RKO (cell line): ENCODE measurements at regions not wholly inside any gene's neighbourhood (a gene's known extent, or its start where the extent isn't known, plus 50 kb on each side); places are given as distances from the start of the nearest gene placed in this dataset.
"Not testable (repeated sequence)": the region's sequence is repeated elsewhere in the genome, so short reads cannot be mapped to it uniquely, and the experiment has no call there.

Source experiments
- DNase-seq: peaks from one replicate; pipeline ENCODE4 v3.0.0-alpha.2; 2016; ENCODE audit warnings: low spot score

DNA sequence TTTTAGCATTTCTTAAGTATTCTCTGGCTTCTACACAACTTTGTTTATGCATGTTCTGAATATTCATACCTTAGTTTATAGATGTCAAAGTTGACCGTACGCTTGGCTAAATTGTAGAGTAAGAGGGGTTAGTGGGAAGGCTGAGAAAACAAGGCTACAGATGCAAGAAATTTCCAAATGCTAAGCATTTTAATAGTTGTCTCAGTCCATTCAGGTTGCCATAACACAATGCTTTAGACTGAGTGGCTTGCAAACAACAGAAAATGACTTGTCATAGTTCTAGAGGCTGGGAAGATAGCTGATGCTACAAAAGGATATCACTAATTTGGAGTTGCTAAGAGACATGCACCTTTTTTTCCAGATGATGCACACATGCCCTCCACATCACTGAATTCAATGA is 53.0 kb upstream of the C1QTNF3 start:
- DNase-seq = not testable (repeated sequence)

DNA sequence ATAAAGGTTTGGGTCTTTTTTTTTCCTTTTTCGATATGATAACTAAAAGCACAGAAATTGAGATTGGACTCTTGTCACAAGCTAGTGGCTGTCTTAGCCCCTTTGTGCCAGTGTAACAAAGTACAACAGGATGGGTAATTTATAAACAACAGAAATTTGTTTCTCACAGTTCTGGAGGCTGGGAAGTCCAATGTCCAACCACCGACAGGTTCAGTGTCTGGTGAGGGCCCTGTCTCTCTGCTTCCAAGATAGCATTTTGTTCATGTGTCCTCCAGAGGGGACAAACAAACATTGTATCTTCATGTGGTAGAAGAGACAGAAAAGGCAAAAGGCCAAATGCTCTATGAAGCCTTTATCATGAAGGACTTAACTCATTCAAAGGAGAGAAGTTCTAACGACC is 56.9 kb upstream of the C1QTNF3 start:
- not testable (repeated sequence) for DNase-seq

GRCh38 chr5:34101567-34101966 is 58.6 kb upstream of the C1QTNF3 start:
- DNase-seq = not testable (repeated sequence)

GRCh38 chr5:34108897-34109296 is 65.9 kb upstream of the C1QTNF3 start:
- DNase-seq = not testable (repeated sequence)

DNA sequence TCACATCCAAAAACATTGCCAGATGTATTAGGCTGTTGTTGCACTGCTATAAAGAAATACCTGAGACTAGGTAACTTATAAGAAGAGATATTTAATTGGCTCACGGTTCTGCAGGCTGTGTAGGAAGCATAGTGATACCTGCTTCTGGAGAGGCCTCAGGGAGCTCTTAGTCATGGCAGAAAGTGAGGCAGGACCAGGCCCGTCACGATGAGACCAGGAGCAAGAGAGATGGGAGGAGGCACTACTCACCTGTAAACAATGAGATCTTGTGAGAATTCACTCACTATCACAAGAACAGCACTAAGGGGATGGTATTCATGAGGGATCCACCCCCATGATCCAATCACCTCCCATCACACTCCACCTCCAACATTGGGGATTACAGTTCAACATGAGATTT is 81.3 kb upstream of the C1QTNF3 start:
- not testable (repeated sequence) for DNase-seq

GRCh38 chr5:34125354-34125753 is 82.3 kb upstream of the C1QTNF3 start:
- not testable (repeated sequence) for DNase-seq

DNA sequence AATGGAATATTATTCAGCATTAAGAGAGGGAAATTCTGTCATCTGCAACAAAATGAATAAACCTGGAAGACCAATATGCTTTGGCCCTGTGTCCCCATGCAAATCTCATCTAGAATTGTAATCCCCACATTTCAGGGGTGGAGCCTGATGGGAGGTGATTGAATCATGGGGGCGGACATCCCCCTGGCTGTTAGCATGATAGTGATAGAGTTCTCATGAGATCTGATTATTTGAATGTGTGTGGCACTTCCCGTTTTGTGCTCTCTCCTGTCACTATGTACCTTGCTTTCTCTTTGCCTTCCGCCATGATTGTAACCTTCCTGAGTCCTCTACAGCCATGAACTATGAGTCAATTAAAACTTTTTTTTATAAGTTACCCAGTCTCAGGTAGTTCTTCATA is 83.7 kb upstream of the C1QTNF3 start:
- not testable (repeated sequence) for DNase-seq

GRCh38 chr5:34127818-34128217 is 84.8 kb upstream of the C1QTNF3 start:
- not testable (repeated sequence) for DNase-seq

GRCh38 chr5:34128890-34129289 is 85.9 kb upstream of the C1QTNF3 start:
- DNase-seq = not testable (repeated sequence)

DNA sequence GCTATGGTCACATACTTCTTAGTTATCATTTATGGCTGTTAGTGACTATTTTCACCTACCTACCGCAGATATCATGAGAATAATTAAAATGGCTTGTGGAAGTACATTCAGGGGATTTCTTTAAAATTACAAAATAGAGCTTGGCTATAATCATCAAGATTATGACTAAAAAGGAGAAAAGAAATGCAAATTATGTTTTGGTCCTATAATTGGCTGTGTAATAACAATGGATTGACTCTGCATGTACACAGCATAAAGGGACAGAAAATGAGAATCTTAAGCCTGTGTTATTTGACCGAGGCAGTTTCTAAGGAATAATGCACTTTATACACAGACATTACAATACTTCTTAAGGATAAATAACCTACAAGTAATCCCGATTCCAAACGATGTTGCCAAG is 112.0 kb upstream of the C1QTNF3 start:
- not testable (repeated sequence) for DNase-seq

GRCh38 chr5:34156703-34157414 is 113.8 kb upstream of the C1QTNF3 start:
- DNase-seq = not testable (repeated sequence)

DNA sequence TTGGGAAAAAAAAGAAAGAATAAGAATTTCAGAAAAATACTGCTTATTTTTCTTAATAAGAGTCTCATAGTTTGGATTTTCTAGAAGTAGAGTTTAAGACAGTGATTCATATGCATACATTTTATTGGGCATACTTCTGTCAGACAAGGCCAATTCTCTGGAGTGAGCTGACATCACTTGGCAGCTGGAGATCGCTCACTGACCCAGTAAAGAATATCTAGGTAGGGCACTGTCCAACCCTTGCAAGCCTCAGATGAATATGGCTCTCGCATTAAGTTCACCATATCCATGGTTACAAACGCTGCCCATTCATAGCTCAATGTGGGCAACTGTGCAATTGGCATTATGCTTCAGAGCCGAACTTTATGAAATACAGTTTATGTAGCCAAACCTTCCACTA is 117.9 kb upstream of the C1QTNF3 start:
- not testable (repeated sequence) for DNase-seq

DNA sequence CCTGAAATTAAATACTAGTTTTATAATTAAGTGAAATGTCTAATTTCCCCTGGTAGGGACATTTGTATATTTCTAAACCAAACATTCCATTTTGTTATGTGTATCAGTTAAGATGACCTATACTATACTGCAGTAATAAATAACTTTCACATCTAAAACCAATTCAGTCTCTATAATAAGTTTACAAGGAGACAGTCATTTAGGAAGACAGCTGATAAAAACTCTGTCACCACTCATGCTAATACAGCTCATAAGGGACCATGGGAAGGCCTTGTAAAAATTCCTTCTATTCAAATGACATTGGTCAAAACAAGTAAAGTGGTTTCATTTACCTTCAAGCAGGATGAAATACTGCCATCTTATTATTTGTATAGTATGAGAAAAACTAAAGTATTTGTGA is 128.4 kb upstream of the C1QTNF3 start:
- DNase-seq = not testable (repeated sequence)

- DNase-seq = not testable (repeated sequence)
These were observed 136.6 kb upstream of the C1QTNF3 start for GRCh38 chr5:34179453-34180190.

- DNase-seq = not testable (repeated sequence)
These were observed 137.2 kb upstream of the C1QTNF3 start for GRCh38 chr5:34180225-34180624.

DNA sequence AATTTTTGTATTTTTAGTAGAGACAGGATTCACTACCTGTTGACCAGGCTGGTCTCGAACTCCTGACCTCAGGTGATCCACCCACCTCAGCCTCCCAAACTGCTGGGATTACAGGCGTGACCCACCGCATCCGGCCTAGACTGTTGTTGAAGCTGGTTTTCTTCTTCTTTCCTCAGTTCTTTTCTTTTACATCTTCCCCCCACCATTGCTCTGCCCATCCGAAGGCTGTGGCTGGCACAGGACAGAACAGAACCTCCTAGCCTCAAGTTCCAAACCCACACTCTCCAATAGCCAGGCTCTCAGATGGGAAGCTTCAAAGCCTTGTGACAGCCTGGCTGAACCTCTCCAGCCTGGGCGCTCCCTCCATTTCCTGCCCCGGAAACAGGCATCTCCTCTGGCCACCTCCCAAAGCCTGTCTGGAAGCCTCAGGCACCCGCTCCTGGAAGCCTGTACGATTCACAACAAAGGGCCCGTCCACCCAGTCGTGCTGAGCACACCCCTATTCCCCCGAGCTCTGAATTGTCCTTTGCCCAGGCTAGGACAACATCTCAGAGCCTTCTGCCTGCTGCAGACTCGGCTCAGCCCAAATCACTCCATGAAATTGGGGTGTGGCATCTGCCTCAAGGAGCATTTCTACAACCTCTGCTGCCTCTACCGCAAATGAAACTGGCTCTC is 138.1 kb upstream of the C1QTNF3 start:
- DNase-seq = not testable (repeated sequence)

GRCh38 chr5:34185005-34185404 is 142.0 kb upstream of the C1QTNF3 start:
- not testable (repeated sequence) for DNase-seq

DNA sequence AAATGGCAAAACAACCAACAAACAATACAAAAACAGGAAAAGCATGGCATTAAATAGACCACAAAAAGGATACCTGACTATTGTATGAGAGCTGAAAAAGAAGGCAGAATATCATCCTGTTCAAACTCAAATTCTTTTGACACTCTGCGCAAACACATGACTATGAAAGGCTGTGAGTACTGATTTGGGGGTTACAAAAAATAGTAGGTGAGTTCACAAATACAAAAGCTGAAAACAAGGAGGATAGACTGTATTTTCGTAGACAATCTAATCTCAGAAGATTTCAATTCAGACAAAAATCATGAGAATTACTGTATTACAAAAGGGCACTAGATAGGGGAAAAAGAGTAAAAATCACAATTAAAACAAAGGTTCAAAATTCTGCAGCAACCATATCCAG is 142.6 kb upstream of the C1QTNF3 start:
- DNase-seq = not testable (repeated sequence)

DNA sequence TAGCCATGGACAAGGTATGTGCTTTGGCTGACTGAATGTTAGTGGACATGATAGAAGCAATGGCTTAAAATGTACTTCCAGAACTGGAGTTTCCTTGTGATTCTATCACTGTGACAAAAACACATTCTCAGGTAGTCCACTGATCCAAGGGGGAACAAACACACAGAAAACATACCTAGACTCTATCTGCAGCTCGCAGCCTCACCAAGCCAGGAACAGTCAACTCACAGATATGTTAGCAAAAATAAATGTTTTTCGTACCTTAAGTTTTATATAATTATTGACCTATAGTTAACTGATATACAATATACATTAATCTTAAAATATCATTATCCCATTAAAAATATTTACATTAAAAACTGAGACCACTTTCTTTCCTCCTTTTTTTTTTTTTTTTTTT is 143.1 kb upstream of the C1QTNF3 start:
- DNase-seq = not testable (repeated sequence)

GRCh38 chr5:34186865-34187264 is 143.9 kb upstream of the C1QTNF3 start:
- not testable (repeated sequence) for DNase-seq

GRCh38 chr5:34187441-34187840 is 144.4 kb upstream of the C1QTNF3 start:
- not testable (repeated sequence) for DNase-seq

GRCh38 chr5:34188001-34188822 is 145.2 kb upstream of the C1QTNF3 start:
- DNase-seq = peak; percentile 74
